H9 (cell line): ENCODE measurements at regions not wholly inside any gene's neighbourhood (a gene's known extent, or its start where the extent isn't known, plus 50 kb on each side); places are given as distances from the start of the nearest gene placed in this dataset.
"Not testable (repeated sequence)": the region's sequence is repeated elsewhere in the genome, so short reads cannot be mapped to it uniquely, and the experiment has no call there.

Source experiments
- DNase-seq: peaks from one replicate; pipeline ENCODE4 v3.0.0-alpha.2; 2017
- H2AFZ ChIP-seq: one replicate; pipeline ENCODE4 v1.6.1; 2013; ENCODE audit warnings: mild to moderate bottlenecking, low read length, control low read depth, moderate library complexity
- H2AK5ac ChIP-seq: 2 replicates; pipeline ENCODE4 v1.6.1; 2013; ENCODE audit warnings: low read length, control low read depth, mixed read lengths; ENCODE audit not compliant: insufficient read length
- H2BK120ac ChIP-seq: one replicate; pipeline ENCODE4 v1.6.1; 2013; ENCODE audit warnings: low read depth, mild to moderate bottlenecking, low read length, control low read depth, inconsistent platforms; ENCODE audit not compliant: poor library complexity, severe bottlenecking
- H2BK12ac ChIP-seq: 2 replicates; pipeline ENCODE4 v1.6.1; 2013; ENCODE audit warnings: low read length, control low read depth, mixed read lengths, low read depth; ENCODE audit not compliant: insufficient read length
- H2BK15ac ChIP-seq: 2 replicates; pipeline ENCODE4 v1.6.1; 2013; ENCODE audit warnings: low read depth, low read length, control low read depth
- H2BK20ac ChIP-seq: one replicate; pipeline ENCODE4 v1.6.1; 2013; ENCODE audit warnings: low read depth, mild to moderate bottlenecking, low read length, control low read depth, inconsistent platforms; ENCODE audit not compliant: poor library complexity, severe bottlenecking
- H2BK5ac ChIP-seq: 2 replicates; pipeline ENCODE4 v1.6.1; 2013; ENCODE audit warnings: low read length, control low read depth, mixed read lengths; ENCODE audit not compliant: insufficient read length
- H3K14ac ChIP-seq: 2 replicates; pipeline ENCODE4 v1.6.1; 2013; ENCODE audit warnings: low read length, control low read depth; ENCODE audit not compliant: insufficient read depth
- H3K18ac ChIP-seq: 2 replicates; pipeline ENCODE4 v1.6.1; 2013; ENCODE audit warnings: low read depth, mild to moderate bottlenecking, mixed read lengths, low read length, control low read depth; ENCODE audit not compliant: insufficient read length
- H3K23ac ChIP-seq: 2 replicates; pipeline ENCODE4 v1.6.1; 2013; ENCODE audit warnings: low read length, control low read depth, mixed read lengths, low read depth; ENCODE audit not compliant: insufficient read length
- H3K23me2 ChIP-seq: 2 replicates; pipeline ENCODE4 v1.6.1; 2013; ENCODE audit warnings: low read depth, mild to moderate bottlenecking, mixed read lengths, low read length, control low read depth; ENCODE audit not compliant: insufficient read length, poor library complexity, severe bottlenecking
- H3K27ac ChIP-seq: 2 replicates; pipeline ENCODE4 v1.5.1; 2013; ENCODE audit warnings: low read length, control low read depth, mixed read lengths, low read depth; ENCODE audit not compliant: insufficient read length
- H3K27me3 ChIP-seq: 2 replicates; pipeline ENCODE4 v1.6.1; 2013; ENCODE audit warnings: low read length, control low read depth, inconsistent platforms; ENCODE audit not compliant: insufficient read depth
- H3K4ac ChIP-seq: 2 replicates; pipeline ENCODE4 v1.6.1; 2013; ENCODE audit warnings: low read depth, mild to moderate bottlenecking, control low read depth, inconsistent platforms, low read length, moderate library complexity
- H3K4me1 ChIP-seq: 2 replicates; pipeline ENCODE4 v1.6.1; 2013; ENCODE audit warnings: low read length, control low read depth, inconsistent platforms; ENCODE audit not compliant: insufficient read depth
- H3K4me2 ChIP-seq: 2 replicates; pipeline ENCODE4 v1.6.1; 2013; ENCODE audit warnings: low read length, control low read depth, mixed read lengths; ENCODE audit not compliant: insufficient read length, insufficient read depth
- H3K56ac ChIP-seq: 2 replicates; pipeline ENCODE4 v1.6.1; 2013; ENCODE audit warnings: low read depth, mild to moderate bottlenecking, mixed read lengths, low read length, control low read depth; ENCODE audit not compliant: insufficient read length
- H3K79me1 ChIP-seq: 2 replicates; pipeline ENCODE4 v1.6.1; 2013; ENCODE audit warnings: low read depth, mild to moderate bottlenecking, moderate library complexity, low read length, control low read depth, inconsistent platforms; ENCODE audit not compliant: insufficient read depth, poor library complexity, severe bottlenecking
- H3K79me2 ChIP-seq: 2 replicates; pipeline ENCODE4 v1.6.1; 2013; ENCODE audit warnings: low read length, control low read depth, inconsistent platforms; ENCODE audit not compliant: insufficient read depth
- H3K9ac ChIP-seq: 2 replicates; pipeline ENCODE4 v1.6.1; 2013; ENCODE audit warnings: low read length, control low read depth, mixed read lengths; ENCODE audit not compliant: insufficient read length; ENCODE audit errors: extremely low read depth
- H3K9me3 ChIP-seq: one replicate; pipeline ENCODE4 v1.6.1; 2013; ENCODE audit warnings: low read depth, low read length, inconsistent platforms; ENCODE audit not compliant: control insufficient read depth
- H3T11ph ChIP-seq: one replicate; pipeline ENCODE4 v1.6.1; 2013; ENCODE audit warnings: mild to moderate bottlenecking, low read length, control low read depth, inconsistent platforms
- H4K20me1 ChIP-seq: one replicate; pipeline ENCODE4 v1.6.1; 2013; ENCODE audit not compliant: control insufficient read depth, insufficient read length, insufficient read depth
- H4K5ac ChIP-seq: 2 replicates; pipeline ENCODE4 v1.6.1; 2013; ENCODE audit warnings: low read depth, mild to moderate bottlenecking, mixed read lengths, low read length, control low read depth; ENCODE audit not compliant: insufficient read length
- H4K8ac ChIP-seq: replicated peaks from 2 replicates; pipeline ENCODE4 v1.6.1; 2013; ENCODE audit warnings: low read length, control low read depth, mixed read lengths, low read depth; ENCODE audit not compliant: insufficient read length
- H4K91ac ChIP-seq: 2 replicates; pipeline ENCODE4 v1.6.1; 2013; ENCODE audit warnings: low read depth, mild to moderate bottlenecking, moderate library complexity, mixed read lengths, low read length, control low read depth; ENCODE audit not compliant: insufficient read length
- H3K27ac Mint-ChIP-seq, 3 experiments: 2 replicates in 2 of 3; 3 replicates in 1 of 3; pipeline ENCODE4 v1.8.0; 2020 to 2021; ENCODE audit warnings: mixed read lengths in 3 of 3, mild to moderate bottlenecking in 1 of 3, moderate library complexity in 1 of 3
- H3K27me3 Mint-ChIP-seq: 2 replicates; pipeline ENCODE4 v1.8.0; 2021; ENCODE audit warnings: low read depth, mild to moderate bottlenecking, moderate library complexity, mixed read lengths
- H3K36me3 Mint-ChIP-seq, 3 experiments: 2 replicates in 2 of 3; 3 replicates in 1 of 3; pipeline ENCODE4 v1.8.0; 2020 to 2021; ENCODE audit warnings: low read depth in 3 of 3, mixed read lengths in 3 of 3; ENCODE audit not compliant: insufficient read depth in 1 of 3
- H3K4me1 Mint-ChIP-seq, 2 experiments: 2 replicates each; pipeline ENCODE4 v1.8.0; 2020; ENCODE audit warnings: mixed read lengths in 2 of 2
- H3K4me3 Mint-ChIP-seq, 2 experiments: 2 replicates in 1 of 2; 3 replicates in 1 of 2; pipeline ENCODE4 v1.8.0; 2020 to 2021; ENCODE audit warnings: mild to moderate bottlenecking in 2 of 2, mixed read lengths in 2 of 2, moderate library complexity in 1 of 2
- H3K9me3 Mint-ChIP-seq, 2 experiments: 2 replicates in 1 of 2; 3 replicates in 1 of 2; pipeline ENCODE4 v1.8.0; 2020; ENCODE audit warnings: mild to moderate bottlenecking in 2 of 2, mixed read lengths in 2 of 2, moderate library complexity in 1 of 2
- CTCF ChIP-seq: fragments of 200-600 bp; sonication (generic); conservative IDR thresholded peaks from 3 replicates; pipeline ENCODE4 v1.8.0; 2021; ENCODE audit warnings: antibody characterized with exemption, mild to moderate bottlenecking
- WGBS: extraction: QIAGEN DNeasy Blood & Tissue Kit; methylation state at CpG from one replicate; pipeline ENCODE4 v1.1.7; 2013; ENCODE audit warnings: missing lambda C conversion rate, low lambda C conversion rate, mixed read lengths; ENCODE audit not compliant: insufficient read length; ENCODE audit errors: extremely low coverage; 5-methylcytosine and 5-hydroxymethylcytosine counted together

- Histone ChIP-seq H4K20me1 (no peaks in the 10 kb centered on the region), H3K79me2 (no peaks in the 10 kb centered on the region), H2AFZ (no peak overlapping the region), H2BK5ac (no peak overlapping the region), H4K91ac (no peak overlapping the region), H4K5ac (no peak overlapping the region), H3K27me3 (no peaks in the 10 kb centered on the region), H3K23ac (no peak overlapping the region), H3K18ac (no peak overlapping the region), H2BK20ac (no peak overlapping the region), H3K14ac (no peak overlapping the region), H3K4me1 (no peaks in the 10 kb centered on the region), H3K79me1 (no peaks in the 10 kb centered on the region), H2BK120ac (no peak overlapping the region), H3K56ac (no peak overlapping the region), H3K4ac (no peak overlapping the region), H4K8ac (no peak overlapping the region), H3K9ac (no peak overlapping the region), H3K9me3 (no peaks in the 10 kb centered on the region), H3T11ph (no peak overlapping the region), H2AK5ac (no peak overlapping the region), H2BK12ac (no peak overlapping the region), H3K27ac (no peak overlapping the region), H3K4me2 (no peak overlapping the region), H3K23me2 (no peaks in the 10 kb centered on the region), H2BK15ac (no peak overlapping the region)
- WGBS: no CpG with 5 or more reads among the region's 2 CpGs
- Mint-ChIP-seq H3K4me3 (no peak overlapping the region), H3K36me3 (no peaks in the 10 kb centered on the region), H3K27me3 (no peaks in the 10 kb centered on the region), H3K4me1 (no peaks in the 10 kb centered on the region), H3K9me3 (peaks cover 2 to 3% of the 10 kb centered on the region in 2 experiments; a peak in 2 of 5 replicates), H3K27ac (no peak overlapping the region)
- no peak for TF ChIP-seq CTCF
- no peak for DNase-seq
Observed at GRCh38 chr4:81781799-81782198, 310.1 kb upstream of the RASGEF1B start.

DNA sequence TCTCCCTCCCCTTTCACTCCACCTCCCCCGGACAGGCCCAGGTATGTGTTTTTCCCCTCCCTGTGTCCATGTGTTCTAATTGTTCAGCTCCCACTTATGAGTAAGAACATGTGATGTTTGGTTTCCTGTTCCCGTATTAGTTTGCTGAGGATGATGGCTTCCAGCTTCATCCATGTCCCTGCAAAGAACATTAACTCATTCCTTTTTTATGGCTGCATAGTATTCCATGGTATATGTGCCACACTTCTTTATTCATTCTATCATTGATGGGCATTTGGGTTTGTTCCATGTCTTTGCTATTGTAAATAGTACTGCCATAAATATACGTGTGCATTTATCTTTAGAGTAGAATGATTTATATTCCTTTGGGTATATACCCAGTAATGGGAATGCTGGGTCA, 306.0 kb upstream of the RASGEF1B start:
- not testable (repeated sequence) for H2BK120ac ChIP-seq, H3K27ac ChIP-seq, H2BK15ac ChIP-seq, H3K4ac ChIP-seq, H4K20me1 ChIP-seq, H3K4me3 Mint-ChIP-seq, H3K14ac ChIP-seq, H3K27me3 Mint-ChIP-seq, H3K23me2 ChIP-seq, H3K18ac ChIP-seq, H2BK12ac ChIP-seq, H3K4me1 Mint-ChIP-seq, DNase-seq, H3K79me2 ChIP-seq, H3K9ac ChIP-seq, H3K4me1 ChIP-seq, H3K23ac ChIP-seq, H3T11ph ChIP-seq, H4K5ac ChIP-seq, H3K27me3 ChIP-seq, H3K36me3 Mint-ChIP-seq, H3K4me2 ChIP-seq, H2AK5ac ChIP-seq, H3K79me1 ChIP-seq, H3K9me3 Mint-ChIP-seq, H3K9me3 ChIP-seq, H2AFZ ChIP-seq, H2BK20ac ChIP-seq, H4K91ac ChIP-seq, H3K27ac Mint-ChIP-seq, H3K56ac ChIP-seq, H4K8ac ChIP-seq, H2BK5ac ChIP-seq
- no CpG with 5 or more reads among the region's 3 CpGs for WGBS
